HUES6 (cell line): ENCODE measurements at regions not wholly inside any gene's neighbourhood (a gene's known extent, or its start where the extent isn't known, plus 50 kb on each side); places are given as distances from the start of the nearest gene placed in this dataset.

Experiments
- H3K27ac ChIP-seq: 2 replicates; pipeline ENCODE4 v1.7.0; 2013; ENCODE audit warnings: low read depth, mild to moderate bottlenecking, low read length, inconsistent platforms
- H3K27me3 ChIP-seq: 2 replicates; pipeline ENCODE4 v1.6.1; 2013; ENCODE audit warnings: low read length; ENCODE audit not compliant: control insufficient read depth, insufficient read depth
- H3K36me3 ChIP-seq: 2 replicates; pipeline ENCODE4 v1.6.1; 2013; ENCODE audit warnings: low read length; ENCODE audit not compliant: control insufficient read depth, insufficient read depth
- H3K4me1 ChIP-seq: 2 replicates; pipeline ENCODE4 v1.6.1; 2013; ENCODE audit warnings: low read length; ENCODE audit not compliant: control insufficient read depth, insufficient read depth
- H3K4me3 ChIP-seq: 2 replicates; pipeline ENCODE4 v1.5.1; 2013; ENCODE audit warnings: low read depth, low read length
- H3K9ac ChIP-seq: one replicate; pipeline ENCODE4 v1.6.1; 2013; ENCODE audit warnings: mild to moderate bottlenecking, low read length
- H3K9me3 ChIP-seq: 2 replicates; pipeline ENCODE4 v1.6.1; 2013; ENCODE audit warnings: low read depth, low read length; ENCODE audit not compliant: control insufficient read depth, insufficient read depth

DNA sequence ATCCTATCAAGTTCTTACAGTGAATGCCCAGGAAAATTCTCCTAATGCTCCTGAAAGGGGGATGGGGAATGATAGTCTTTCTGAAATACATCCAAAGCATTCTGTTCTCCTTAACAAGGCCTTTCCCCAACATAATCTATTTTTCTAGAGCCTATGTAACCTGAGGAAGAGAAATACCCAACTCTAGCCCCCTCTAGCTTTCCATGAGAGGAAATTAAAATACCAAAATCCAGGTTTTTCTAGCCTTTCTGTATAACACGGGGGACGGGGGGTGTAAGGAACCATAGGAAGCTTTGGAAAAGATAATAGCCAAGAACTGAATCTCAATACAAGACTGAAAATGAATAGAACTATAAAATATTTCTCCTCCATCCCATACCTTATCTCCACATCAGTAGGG, 815.9 kb downstream of the SLITRK6 start:
- Histone ChIP-seq H3K27ac (no peak overlapping the region), H3K36me3 (no peaks in the 10 kb centered on the region), H3K4me1 (no peaks in the 10 kb centered on the region), H3K27me3 (no peaks in the 10 kb centered on the region), H3K9ac (no peak overlapping the region), H3K9me3 (no peaks in the 10 kb centered on the region), H3K4me3 (no peak overlapping the region)

DNA sequence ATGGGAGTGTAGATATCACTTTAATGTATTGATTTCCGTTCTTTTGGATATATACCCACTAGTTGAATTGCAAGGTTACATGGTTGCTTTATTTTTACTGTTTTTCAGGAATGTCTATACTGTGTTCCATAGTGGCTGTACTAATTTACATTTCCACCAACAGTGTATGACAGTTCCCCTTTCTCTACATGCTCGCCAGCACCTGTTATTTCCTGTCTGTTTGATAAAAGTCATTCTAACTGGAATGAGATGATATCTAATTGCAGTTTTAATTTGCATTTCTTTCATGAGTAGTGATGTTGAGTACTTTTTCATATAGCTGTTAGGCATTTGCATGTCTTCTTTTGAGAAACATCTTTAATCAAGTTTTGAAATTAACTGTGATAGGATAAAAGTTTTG, 818.6 kb downstream of the SLITRK6 start:
- no peak overlapping the region for H3K27ac ChIP-seq
- no peaks in the 10 kb centered on the region for H3K36me3 ChIP-seq
- H3K9ac ChIP-seq: no peak overlapping the region
- no peaks in the 10 kb centered on the region for H3K4me1 ChIP-seq
- H3K9me3 ChIP-seq: no peaks in the 10 kb centered on the region
- H3K4me3 ChIP-seq: no peak overlapping the region
- no peaks in the 10 kb centered on the region for H3K27me3 ChIP-seq

DNA sequence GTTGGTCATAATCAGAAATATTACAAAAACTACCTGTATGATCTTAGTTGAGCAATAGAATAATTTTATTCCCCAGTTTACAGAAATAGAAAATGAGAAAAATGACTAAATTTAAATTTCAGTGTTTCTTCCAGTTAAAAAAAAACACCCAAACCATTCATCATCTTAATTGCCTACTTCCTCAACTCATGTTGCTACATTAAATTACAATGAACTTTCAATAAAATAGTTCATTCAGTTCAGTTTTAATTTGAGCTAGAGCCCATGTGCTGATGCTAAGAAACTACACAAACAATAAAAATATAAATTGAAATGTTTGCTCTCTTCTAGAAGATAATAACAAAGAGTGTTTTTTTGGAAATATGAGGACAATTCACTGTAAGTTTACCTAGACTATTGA, 820.4 kb downstream of the SLITRK6 start:
- no peaks in the 10 kb centered on the region for H3K27me3 ChIP-seq
- H3K4me1 ChIP-seq: peaks cover 4% of the 10 kb centered on the region; the same call in 1 of the 2 replicates
- H3K36me3 ChIP-seq: no peaks in the 10 kb centered on the region
- H3K4me3 ChIP-seq: no peak overlapping the region
- no peak overlapping the region for H3K9ac ChIP-seq
- H3K9me3 ChIP-seq: no peaks in the 10 kb centered on the region
- H3K27ac ChIP-seq: no peak overlapping the region

DNA sequence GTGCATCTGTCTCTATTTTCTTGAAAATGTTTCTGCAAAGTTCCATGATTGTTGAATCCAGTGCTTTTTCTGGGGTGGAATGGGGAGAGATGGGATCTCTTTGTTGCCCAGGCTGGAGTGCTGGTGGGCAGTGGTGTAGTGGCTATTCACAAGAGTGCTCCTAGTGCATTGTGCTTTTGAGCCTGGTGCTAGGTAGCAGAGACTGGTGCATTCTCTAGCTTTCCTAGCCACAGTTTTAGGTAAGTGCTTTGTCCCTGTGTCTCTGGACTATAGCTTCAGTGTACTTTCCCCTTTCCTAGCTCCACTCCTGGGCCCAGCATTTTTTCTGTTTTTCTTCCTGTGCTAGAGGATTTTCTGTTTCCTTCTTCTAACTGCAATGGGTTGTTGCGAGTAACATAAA, 825.6 kb downstream of the SLITRK6 start:
- H3K36me3 ChIP-seq: no peaks in the 10 kb centered on the region
- H3K9me3 ChIP-seq: no peaks in the 10 kb centered on the region
- no peak overlapping the region for H3K4me3 ChIP-seq
- no peak overlapping the region for H3K9ac ChIP-seq
- H3K27ac ChIP-seq: no peak overlapping the region
- no peaks in the 10 kb centered on the region for H3K27me3 ChIP-seq
- peaks cover 8% of the 10 kb centered on the region; the same call in 1 of the 2 replicates for H3K4me1 ChIP-seq

DNA sequence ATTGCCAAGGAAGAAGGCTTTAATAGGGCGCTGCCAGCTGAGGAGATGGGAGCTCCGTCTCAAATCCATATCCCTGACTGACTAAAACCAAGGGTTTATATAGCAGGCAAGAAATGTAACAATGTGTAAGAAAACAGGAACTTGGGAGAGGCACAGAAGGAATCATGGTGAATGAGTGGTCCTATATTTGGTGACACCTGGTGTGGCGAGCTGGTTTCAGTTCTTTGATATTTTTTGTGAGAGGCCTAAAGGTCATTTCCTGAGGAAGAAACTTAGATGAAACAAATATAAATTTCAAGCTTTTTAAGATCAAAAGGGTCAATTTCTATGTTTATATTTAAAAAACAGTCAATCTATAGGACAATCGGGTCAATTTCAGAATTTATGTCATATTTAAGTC, 826.3 kb downstream of the SLITRK6 start:
- H3K9me3 ChIP-seq: no peaks in the 10 kb centered on the region
- H3K9ac ChIP-seq: no peak overlapping the region
- H3K36me3 ChIP-seq: no peaks in the 10 kb centered on the region
- H3K27ac ChIP-seq: no peak overlapping the region
- no peaks in the 10 kb centered on the region for H3K27me3 ChIP-seq
- peaks cover 8% of the 10 kb centered on the region; the same call in 1 of the 2 replicates for H3K4me1 ChIP-seq
- H3K4me3 ChIP-seq: no peak overlapping the region

DNA sequence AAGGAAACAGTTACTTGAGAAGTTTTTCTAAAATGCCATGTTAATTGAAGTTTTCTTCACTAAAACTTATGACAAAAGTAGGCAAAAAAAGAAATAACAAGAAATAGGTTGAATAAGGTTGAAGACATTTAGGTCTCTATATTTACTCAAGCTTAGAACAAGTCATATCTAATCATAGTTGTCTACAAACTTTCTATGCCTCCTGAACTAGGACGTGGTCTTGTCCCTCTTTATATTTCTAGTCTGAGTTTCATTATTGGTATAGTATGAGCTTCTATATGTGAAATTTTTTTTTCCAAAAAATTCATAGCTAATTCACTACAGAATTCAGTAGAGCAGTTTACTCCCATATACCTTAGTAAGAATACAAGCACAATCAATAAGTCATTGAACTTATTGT, 836.4 kb downstream of the SLITRK6 start:
- Histone ChIP-seq H3K9me3 (no peaks in the 10 kb centered on the region), H3K4me1 (no peaks in the 10 kb centered on the region), H3K36me3 (no peaks in the 10 kb centered on the region), H3K4me3 (no peak overlapping the region), H3K27ac (no peak overlapping the region), H3K9ac (no peak overlapping the region), H3K27me3 (no peaks in the 10 kb centered on the region)

DNA sequence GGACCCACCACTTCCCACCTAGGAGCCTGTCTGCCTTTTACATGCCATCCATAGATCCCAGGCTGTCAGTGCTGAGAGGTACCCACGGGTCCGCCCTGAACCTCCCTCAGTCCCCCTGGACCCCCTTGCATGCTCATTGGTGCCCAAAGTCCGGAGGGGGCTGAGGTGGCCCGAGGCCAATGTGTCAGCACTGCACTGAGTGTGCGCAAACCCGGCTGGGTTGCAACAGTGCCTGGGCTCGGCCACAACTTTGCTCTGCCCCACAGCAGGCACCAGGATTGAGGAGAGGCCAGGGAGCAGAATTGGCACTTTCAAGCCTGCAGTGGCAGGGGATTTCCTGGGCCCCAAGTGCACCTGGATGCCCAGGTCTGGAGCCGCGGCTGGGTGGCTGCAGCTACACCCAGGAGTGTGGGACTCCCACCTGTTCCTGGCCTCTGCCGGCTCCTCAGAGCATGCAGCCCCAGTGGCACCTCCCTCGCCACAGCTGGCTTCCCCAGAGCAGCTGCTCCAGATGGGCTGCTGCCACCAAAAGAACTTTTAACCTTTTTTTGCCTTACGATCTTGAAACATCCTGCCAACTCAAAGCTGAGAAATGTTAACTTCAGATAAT, 837.0 kb downstream of the SLITRK6 start:
- H3K4me3 ChIP-seq: no peak overlapping the region
- no peaks in the 10 kb centered on the region for H3K27me3 ChIP-seq
- no peaks in the 10 kb centered on the region for H3K9me3 ChIP-seq
- no peak overlapping the region for H3K27ac ChIP-seq
- no peaks in the 10 kb centered on the region for H3K4me1 ChIP-seq
- H3K9ac ChIP-seq: no peak overlapping the region
- no peaks in the 10 kb centered on the region for H3K36me3 ChIP-seq

DNA sequence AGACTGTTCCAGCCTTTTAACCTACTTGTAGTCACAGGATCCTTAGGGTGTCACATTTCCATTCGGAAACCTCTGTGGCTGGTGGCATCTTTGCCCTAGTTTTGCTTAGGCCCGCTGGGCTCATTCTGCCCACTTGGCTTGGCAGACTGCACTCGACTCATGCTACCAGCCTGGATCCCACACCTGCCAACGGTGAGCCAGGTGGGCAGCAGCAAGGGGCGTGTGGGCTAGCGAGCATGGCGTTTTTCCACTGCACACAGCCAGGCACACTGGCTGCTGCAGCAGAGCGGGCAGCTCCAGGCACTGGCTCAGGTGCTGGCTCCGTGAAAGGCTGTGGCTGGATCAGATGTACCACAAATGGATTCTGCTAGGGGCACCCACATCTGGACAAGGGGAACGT, 838.2 kb downstream of the SLITRK6 start:
- no peaks in the 10 kb centered on the region for H3K9me3 ChIP-seq
- no peak overlapping the region for H3K4me3 ChIP-seq
- H3K27me3 ChIP-seq: no peaks in the 10 kb centered on the region
- no peak overlapping the region for H3K27ac ChIP-seq
- H3K36me3 ChIP-seq: no peaks in the 10 kb centered on the region
- H3K9ac ChIP-seq: no peak overlapping the region
- H3K4me1 ChIP-seq: no peaks in the 10 kb centered on the region

DNA sequence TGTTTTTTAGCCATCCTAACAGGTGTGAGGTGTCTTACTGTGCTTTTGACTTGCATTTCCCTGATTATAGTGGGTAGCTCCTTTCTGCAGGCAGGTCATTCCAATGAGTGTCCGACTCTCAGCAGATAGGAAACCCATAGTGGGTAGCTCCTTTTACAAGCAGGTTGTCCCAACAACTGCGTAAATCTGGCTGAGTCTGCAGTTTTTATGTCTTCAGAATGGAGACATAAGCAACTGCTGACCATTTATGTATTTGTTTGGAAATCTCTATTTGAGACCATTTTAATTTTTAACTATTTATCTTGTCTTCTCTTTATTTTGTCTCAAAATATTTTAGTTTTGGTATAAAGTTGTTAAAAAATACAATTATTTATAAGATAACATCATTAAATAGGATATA, 839.4 kb downstream of the SLITRK6 start:
- Histone ChIP-seq H3K4me1 (no peaks in the 10 kb centered on the region), H3K36me3 (no peaks in the 10 kb centered on the region)

DNA sequence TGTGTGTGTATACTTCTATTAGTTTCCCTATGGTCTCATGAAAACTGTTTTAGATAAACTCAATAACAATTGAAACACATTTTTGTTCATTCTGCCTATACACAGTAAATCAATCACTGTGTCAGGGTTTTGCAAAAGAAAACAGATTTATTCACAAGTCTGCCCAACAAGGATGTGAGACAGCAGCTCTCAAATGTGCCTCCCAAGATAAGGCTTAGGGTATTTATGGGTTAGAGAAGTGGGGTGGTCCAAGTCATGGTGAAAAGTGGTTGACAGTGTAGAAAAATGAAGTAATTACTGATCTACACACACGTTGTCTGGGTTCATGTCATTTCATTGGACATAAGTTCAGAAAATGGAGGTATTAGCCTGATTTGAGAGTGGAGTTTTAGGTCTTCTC, 844.6 kb downstream of the SLITRK6 start:
- Histone ChIP-seq H3K4me1 (no peaks in the 10 kb centered on the region), H3K36me3 (no peaks in the 10 kb centered on the region), H3K4me3 (no peak overlapping the region), H3K27ac (no peak overlapping the region), H3K27me3 (no peaks in the 10 kb centered on the region), H3K9me3 (no peaks in the 10 kb centered on the region), H3K9ac (no peak overlapping the region)

More for the DNA sequence above, 839.4 kb downstream of the SLITRK6 start:
- H3K27ac ChIP-seq: no peak overlapping the region
- H3K4me3 ChIP-seq: no peak overlapping the region
- no peaks in the 10 kb centered on the region for H3K9me3 ChIP-seq
- no peak overlapping the region for H3K9ac ChIP-seq
- no peaks in the 10 kb centered on the region for H3K27me3 ChIP-seq

DNA sequence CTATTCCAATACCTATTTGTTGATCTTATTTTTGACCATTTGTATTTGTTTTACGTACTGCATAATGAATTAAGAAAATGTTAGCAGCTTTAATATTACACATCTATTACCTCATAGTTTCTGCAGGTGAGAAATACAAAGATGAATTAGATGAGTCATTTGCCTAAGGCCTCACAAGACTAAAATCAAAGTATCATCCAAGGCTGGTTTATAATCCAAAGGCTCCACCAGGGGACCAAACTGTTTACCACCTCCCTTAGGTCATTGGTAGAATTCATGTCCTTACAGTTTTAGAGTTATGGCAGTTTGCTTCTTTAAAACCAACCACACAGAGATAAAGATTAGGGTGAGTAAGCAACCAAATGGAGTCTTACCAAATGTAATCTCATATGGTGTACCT, 848.1 kb downstream of the SLITRK6 start:
- Histone ChIP-seq H3K4me1 (no peaks in the 10 kb centered on the region), H3K9me3 (peaks cover 3% of the 10 kb centered on the region; the same call in 1 of the 2 replicates), H3K27me3 (no peaks in the 10 kb centered on the region), H3K36me3 (no peaks in the 10 kb centered on the region), H3K27ac (no peak overlapping the region), H3K4me3 (no peak overlapping the region), H3K9ac (no peak overlapping the region)

DNA sequence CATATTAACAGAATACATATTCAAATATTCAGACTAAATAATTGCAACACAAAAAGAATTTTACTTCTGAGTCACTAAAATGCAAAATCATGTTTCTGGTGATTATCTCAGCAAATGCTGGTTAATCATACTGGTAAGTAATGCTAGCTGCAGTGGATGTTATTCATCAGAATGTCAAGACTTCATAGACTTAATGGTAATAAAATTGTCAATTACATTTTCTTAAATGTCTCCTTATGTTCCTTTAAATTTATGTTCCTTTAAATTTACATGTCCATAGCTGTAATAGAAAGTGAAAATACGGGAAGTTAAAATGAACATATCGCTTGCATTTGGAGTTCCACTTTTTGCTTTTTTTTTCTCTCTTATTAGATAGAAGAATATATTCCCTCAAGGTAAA, 853.0 kb downstream of the SLITRK6 start:
- no peak overlapping the region for H3K4me3 ChIP-seq
- peaks cover 3% of the 10 kb centered on the region; the same call in 1 of the 2 replicates for H3K9me3 ChIP-seq
- H3K27me3 ChIP-seq: no peaks in the 10 kb centered on the region
- H3K4me1 ChIP-seq: no peaks in the 10 kb centered on the region
- H3K27ac ChIP-seq: no peak overlapping the region
- H3K36me3 ChIP-seq: no peaks in the 10 kb centered on the region
- H3K9ac ChIP-seq: no peak overlapping the region
